Activated CD4-positive, alpha-beta T cell treated with anti-CD3 and anti-CD28 coated beads, Interleukin-2, amount 10 ng/mL, durations not matched to agents 7 days and 5 days (primary cell): ENCODE measurements at regions not wholly inside any gene's neighbourhood (a gene's known extent, or its start where the extent isn't known, plus 50 kb on each side); places are given as distances from the start of the nearest gene placed in this dataset.

Source experiments
- CTCF ChIA-PET: fragments of 350-600 bp; sonication (Branson Sonifier 250); formaldehyde crosslinking; loops from one replicate; lab custom pipeline; 2021; ENCODE audit warnings: antibody characterized with exemption; lab: Charles Lee
- POLR2A ChIA-PET: fragments of 350-600 bp; sonication (Branson Sonifier 250); formaldehyde crosslinking; loops from one replicate; lab custom pipeline; 2021; ENCODE audit warnings: antibody characterized with exemption; lab: Charles Lee
- DNase-seq: peaks from one replicate; pipeline ENCODE4 v3.0.0-alpha.2; 2020
- H3K27ac Mint-ChIP-seq: one replicate; pipeline ENCODE4 v1.8.0; 2021; ENCODE audit warnings: mild to moderate bottlenecking, moderate library complexity, mixed read lengths
- H3K27me3 Mint-ChIP-seq: one replicate; pipeline ENCODE4 v1.8.0; 2021; ENCODE audit warnings: mixed read lengths
- H3K36me3 Mint-ChIP-seq: one replicate; pipeline ENCODE4 v1.8.0; 2021; ENCODE audit warnings: low read depth, mixed read lengths
- H3K4me1 Mint-ChIP-seq: one replicate; pipeline ENCODE4 v1.8.0; 2021; ENCODE audit warnings: mixed read lengths
- H3K4me3 Mint-ChIP-seq: one replicate; pipeline ENCODE4 v1.8.0; 2021; ENCODE audit warnings: mild to moderate bottlenecking, moderate library complexity, mixed read lengths
- H3K9me3 Mint-ChIP-seq: one replicate; pipeline ENCODE4 v1.8.0; 2021; ENCODE audit warnings: mixed read lengths

DNA sequence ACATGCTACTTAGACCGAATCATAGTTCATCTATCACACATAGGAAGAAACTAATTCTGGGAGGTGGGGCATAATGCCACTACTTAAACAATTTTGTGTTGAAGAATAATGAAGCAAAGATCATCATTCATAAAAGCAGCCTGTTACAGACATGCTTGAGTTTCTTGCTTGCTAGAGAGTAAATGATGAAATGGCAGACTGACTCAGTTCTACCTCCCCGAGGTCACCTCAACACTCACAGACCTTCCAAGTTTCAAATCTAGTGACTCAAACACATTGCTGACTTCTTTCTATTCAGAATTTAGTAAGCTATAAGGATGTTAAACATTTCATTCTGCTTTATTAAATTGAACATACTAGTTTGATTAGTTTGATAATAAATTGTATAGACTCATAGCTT lies 636.5 kb upstream of the FRG1 start:
- POLR2A ChIA-PET = no interaction called here
- no peak for DNase-seq
- no peaks in the 10 kb centered on the region for H3K4me1 Mint-ChIP-seq
- no peaks in the 10 kb centered on the region for H3K36me3 Mint-ChIP-seq
- no peaks in the 10 kb centered on the region for H3K9me3 Mint-ChIP-seq
- no peak overlapping the region for H3K27ac Mint-ChIP-seq
- no peaks in the 10 kb centered on the region for H3K27me3 Mint-ChIP-seq
- CTCF ChIA-PET = no interaction called here
- H3K4me3 Mint-ChIP-seq = no peak overlapping the region

DNA sequence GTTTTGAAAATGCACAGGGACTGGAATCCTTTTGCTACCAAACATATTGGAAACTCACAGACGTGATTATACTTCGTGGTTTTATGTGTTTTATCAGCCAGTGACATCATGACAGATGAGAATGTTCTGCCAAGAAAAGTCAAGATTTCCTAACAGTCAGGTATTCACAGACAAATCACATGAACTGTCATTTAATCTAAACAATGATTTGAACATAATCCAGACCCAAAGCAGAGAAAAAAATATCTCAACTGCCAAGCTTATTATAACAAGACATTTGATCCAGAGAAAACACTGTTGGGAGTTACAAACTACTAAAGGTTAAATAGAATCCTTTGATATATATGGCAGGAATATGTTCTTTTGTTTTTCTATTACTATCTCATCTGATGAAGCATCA lies 635.9 kb upstream of the FRG1 start:
- Mint-ChIP-seq H3K4me3 (no peak overlapping the region), H3K27ac (no peak overlapping the region), H3K9me3 (no peaks in the 10 kb centered on the region), H3K27me3 (no peaks in the 10 kb centered on the region), H3K36me3 (no peaks in the 10 kb centered on the region), H3K4me1 (no peaks in the 10 kb centered on the region)
- ChIA-PET POLR2A (no interaction called here), CTCF (no interaction called here)
- DNase-seq = no peak

DNA sequence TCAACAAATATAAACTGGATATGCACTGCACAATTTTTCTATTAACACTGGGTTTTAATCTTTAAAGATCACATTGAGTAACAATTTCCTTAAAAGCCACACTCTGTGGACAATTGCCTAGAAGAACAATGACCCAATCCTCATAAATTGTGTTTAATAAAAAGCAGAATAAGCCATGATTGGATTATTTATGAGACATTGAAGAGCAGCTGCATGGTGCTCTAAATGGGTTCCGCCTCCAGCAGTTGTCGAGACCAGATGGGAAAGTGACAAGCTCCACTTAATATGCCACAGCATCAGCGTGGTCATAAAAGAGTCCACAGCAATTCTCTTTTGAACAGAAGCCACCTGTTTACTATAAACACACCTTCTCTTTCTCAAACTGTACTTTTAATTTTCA lies 635.2 kb upstream of the FRG1 start:
- Mint-ChIP-seq H3K4me1 (no peaks in the 10 kb centered on the region), H3K27ac (no peak overlapping the region), H3K36me3 (no peaks in the 10 kb centered on the region), H3K9me3 (no peaks in the 10 kb centered on the region), H3K4me3 (no peak overlapping the region), H3K27me3 (no peaks in the 10 kb centered on the region)
- POLR2A ChIA-PET = no interaction called here
- DNase-seq = no peak
- CTCF ChIA-PET = no interaction called here

DNA sequence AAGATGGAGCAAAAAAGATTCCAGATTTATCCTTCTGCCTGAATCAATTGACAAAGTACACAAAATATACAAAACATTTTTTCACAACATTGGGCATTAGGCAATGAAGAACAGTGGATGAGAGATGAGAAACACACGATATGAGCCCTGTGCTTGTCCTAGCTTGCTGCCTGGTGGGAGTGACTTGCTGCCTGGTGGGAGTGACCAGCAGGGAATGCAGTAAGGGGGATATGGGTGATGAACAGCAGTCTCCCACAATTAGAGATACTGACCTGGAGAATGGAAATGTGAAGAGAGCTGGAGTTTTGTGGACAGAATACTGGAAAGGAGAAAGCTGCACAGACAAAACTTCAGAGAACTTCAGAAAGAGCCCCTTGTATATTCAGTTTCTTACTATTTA lies 629.4 kb upstream of the FRG1 start:
- Mint-ChIP-seq H3K4me3 (no peak overlapping the region), H3K27me3 (no peaks in the 10 kb centered on the region), H3K4me1 (no peaks in the 10 kb centered on the region), H3K27ac (no peak overlapping the region), H3K9me3 (peaks cover 4% of the 10 kb centered on the region), H3K36me3 (no peaks in the 10 kb centered on the region)
- POLR2A ChIA-PET = no interaction called here
- CTCF ChIA-PET = interaction anchor here (0.5 kb wide), 1 partner anchor 70 kb away, joined by 3 read pairs; no protein-coding TSS in a partner anchor
- no peak for DNase-seq

DNA sequence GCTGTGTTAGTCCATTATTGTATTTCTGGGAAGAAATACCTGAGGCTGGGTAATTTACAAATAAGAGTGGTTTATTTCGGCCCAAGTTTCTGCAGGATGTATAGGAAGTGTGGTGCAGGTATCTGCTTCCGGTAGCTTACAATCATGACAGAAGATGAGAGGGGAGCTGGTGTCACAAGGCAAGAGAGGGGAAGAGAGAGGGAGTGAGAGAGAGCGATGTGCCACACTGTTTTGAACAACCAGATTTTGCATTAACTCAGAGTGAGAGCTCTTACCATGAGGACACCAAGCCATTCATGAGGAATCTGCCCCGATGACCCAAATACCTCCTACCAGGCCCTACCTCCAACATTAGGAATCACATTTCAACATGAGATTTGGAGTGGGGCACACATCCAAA lies 627.6 kb upstream of the FRG1 start:
- no peak overlapping the region for H3K27ac Mint-ChIP-seq
- ChIA-PET CTCF (no interaction called here), POLR2A (no interaction called here)
- DNase-seq = no peak
- no peaks in the 10 kb centered on the region for H3K4me1 Mint-ChIP-seq
- peaks cover 4% of the 10 kb centered on the region for H3K9me3 Mint-ChIP-seq
- no peak overlapping the region for H3K4me3 Mint-ChIP-seq
- no peaks in the 10 kb centered on the region for H3K27me3 Mint-ChIP-seq
- no peaks in the 10 kb centered on the region for H3K36me3 Mint-ChIP-seq

DNA sequence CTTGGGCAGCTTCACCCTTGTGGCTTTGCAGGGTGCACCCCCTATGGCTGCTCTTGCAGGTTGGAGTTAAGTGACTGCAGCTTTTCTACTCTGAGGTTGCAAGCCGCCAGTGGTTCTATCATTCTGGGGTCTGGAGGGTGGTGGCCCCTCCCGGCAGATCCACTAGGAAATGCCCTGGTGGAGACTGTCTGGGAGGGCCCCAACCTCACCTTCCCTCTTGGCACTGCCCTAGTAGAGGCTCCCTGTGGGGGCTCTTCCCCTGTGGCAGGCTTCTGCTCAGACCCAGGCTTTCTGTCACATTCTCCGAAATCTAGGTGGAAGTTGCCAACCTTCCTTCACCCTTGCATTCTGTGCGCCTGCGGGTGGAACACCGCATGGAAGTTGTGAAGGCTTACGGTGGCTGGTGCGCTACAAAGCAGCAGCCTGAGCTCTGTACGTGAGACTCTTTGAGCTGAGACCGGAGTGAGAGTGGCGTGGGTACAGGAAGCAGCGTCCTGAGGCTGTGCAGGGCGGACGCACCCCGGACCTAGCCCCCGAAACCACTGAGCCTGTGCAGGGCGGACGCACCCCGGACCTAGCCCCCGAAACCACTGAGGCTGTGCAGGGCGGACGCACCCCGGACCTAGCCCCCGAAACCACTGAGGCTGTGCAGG lies 626.7 kb upstream of the FRG1 start:
- ChIA-PET CTCF (no interaction called here), POLR2A (no interaction called here)
- Mint-ChIP-seq H3K27me3 (no peaks in the 10 kb centered on the region), H3K4me3 (no peak overlapping the region), H3K9me3 (peaks cover 4% of the 10 kb centered on the region), H3K27ac (no peak overlapping the region), H3K36me3 (no peaks in the 10 kb centered on the region), H3K4me1 (no peaks in the 10 kb centered on the region)
- DNase-seq = no peak

DNA sequence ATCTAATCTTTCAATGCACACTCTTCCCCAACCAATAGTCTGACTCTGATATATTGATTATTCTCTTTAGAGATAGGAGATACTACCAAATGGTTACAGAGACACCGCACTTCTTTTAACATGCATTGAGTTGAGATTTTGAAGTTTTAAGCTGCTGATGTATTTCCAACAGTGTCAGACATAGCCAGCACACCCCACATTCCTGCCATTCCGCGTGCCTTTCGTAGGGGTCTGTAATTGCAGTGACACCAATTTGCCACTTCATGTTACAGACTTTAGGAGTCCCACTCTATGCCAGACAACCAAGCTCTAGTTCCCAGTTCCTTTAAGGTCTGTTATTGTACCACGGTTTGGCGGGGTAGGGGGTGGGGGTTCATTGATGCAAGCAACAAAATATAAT lies 618.2 kb upstream of the FRG1 start:
- Mint-ChIP-seq H3K36me3 (no peaks in the 10 kb centered on the region), H3K27ac (no peak overlapping the region), H3K4me3 (no peak overlapping the region), H3K4me1 (no peaks in the 10 kb centered on the region), H3K27me3 (no peaks in the 10 kb centered on the region), H3K9me3 (no peaks in the 10 kb centered on the region)
- DNase-seq = no peak
- ChIA-PET CTCF (no interaction called here), POLR2A (no interaction called here)

DNA sequence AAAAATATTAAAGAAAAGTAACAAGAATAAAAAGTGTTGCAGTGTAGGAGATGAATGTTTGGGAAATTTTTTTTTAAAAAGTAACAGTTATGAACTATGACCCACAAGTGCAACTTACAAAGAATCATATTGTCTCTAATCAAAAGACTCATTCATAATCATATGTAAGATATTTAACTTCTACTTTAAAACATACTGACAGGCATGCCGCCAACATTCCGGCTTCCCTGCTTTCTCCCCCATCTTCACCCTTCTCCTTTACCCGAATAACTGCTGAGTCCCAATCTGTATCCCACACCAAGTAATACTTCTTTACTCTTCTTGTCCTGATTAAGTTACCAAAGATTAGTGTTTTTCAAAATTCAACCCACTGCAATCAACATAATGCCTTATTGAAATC lies 598.8 kb upstream of the FRG1 start:
- no peaks in the 10 kb centered on the region for H3K4me1 Mint-ChIP-seq
- no peaks in the 10 kb centered on the region for H3K27me3 Mint-ChIP-seq
- no peak overlapping the region for H3K4me3 Mint-ChIP-seq
- H3K36me3 Mint-ChIP-seq = no peaks in the 10 kb centered on the region
- DNase-seq = no peak
- no peak overlapping the region for H3K27ac Mint-ChIP-seq
- POLR2A ChIA-PET = no interaction called here
- H3K9me3 Mint-ChIP-seq = peaks cover 13% of the 10 kb centered on the region
- CTCF ChIA-PET = no interaction called here

DNA sequence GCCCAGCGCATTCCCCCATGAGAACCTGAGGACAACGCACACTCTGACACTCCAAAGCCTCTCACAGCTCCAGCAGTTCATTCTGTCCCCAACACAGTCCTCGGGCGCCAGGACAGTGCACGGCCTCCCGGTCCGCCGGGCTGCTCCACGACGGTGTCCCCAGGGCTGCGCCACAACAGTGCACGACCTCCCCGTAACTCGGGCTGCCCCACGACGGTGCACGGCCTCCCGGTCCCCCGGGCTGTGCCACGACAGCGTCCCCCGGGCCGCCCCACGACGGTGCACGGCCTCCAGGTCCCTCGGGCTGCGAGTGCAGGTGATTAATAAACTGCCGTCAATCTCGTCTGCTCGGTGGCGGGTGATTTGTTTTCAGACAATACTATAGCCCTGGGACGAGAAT lies 585.1 kb upstream of the FRG1 start:
- no peak overlapping the region for H3K27ac Mint-ChIP-seq
- ChIA-PET POLR2A (no interaction called here), CTCF (no interaction called here)
- no peaks in the 10 kb centered on the region for H3K9me3 Mint-ChIP-seq
- no peak for DNase-seq
- no peaks in the 10 kb centered on the region for H3K4me1 Mint-ChIP-seq
- H3K36me3 Mint-ChIP-seq = no peaks in the 10 kb centered on the region
- no peaks in the 10 kb centered on the region for H3K27me3 Mint-ChIP-seq
- H3K4me3 Mint-ChIP-seq = no peak overlapping the region

DNA sequence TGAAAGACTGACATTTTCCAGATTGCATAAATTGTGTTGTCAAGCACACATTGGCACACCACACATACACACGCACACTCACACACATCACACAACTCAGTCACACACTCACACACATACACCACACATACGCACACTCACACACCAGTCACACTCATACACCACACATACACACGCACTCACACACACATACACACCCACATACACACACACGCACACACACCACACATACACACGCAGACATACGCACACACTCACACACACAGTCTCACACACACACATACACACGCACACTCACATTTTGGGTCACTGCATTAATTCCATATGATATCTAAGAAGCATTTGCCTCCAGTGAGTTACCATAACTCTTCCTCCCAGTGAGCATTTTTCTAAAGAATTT lies 578.3 kb upstream of the FRG1 start:
- no peak overlapping the region for H3K27ac Mint-ChIP-seq
- no peaks in the 10 kb centered on the region for H3K36me3 Mint-ChIP-seq
- no peak for DNase-seq
- H3K9me3 Mint-ChIP-seq = peaks cover 8% of the 10 kb centered on the region
- no peak overlapping the region for H3K4me3 Mint-ChIP-seq
- ChIA-PET POLR2A (no interaction called here), CTCF (no interaction called here)
- H3K27me3 Mint-ChIP-seq = no peaks in the 10 kb centered on the region
- H3K4me1 Mint-ChIP-seq = no peaks in the 10 kb centered on the region

DNA sequence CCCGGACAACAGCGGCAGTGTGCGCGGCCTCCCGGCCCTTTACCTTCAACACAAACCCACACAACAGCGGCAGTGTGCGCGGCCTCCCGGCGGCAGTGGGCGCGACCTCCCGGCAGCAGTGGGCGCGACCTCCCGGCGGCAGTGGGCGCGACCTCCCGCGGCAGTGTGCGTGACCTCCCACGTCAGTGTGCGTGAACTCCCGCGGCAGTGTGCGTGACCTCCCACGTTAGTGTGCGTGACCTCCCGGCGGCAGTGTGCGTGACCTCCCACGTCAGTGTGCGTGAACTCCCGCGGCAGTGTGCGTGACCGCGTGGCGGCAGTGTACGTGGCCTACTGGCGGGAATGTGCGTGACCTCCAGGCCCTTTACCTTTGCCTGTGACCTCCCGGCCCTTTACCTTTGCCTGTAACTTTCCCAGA lies 576.6 kb upstream of the FRG1 start:
- no peaks in the 10 kb centered on the region for H3K36me3 Mint-ChIP-seq
- H3K9me3 Mint-ChIP-seq = peaks cover 9% of the 10 kb centered on the region
- ChIA-PET CTCF (no interaction called here), POLR2A (no interaction called here)
- DNase-seq = no peak
- no peaks in the 10 kb centered on the region for H3K27me3 Mint-ChIP-seq
- no peak overlapping the region for H3K27ac Mint-ChIP-seq
- no peaks in the 10 kb centered on the region for H3K4me1 Mint-ChIP-seq
- H3K4me3 Mint-ChIP-seq = no peak overlapping the region

DNA sequence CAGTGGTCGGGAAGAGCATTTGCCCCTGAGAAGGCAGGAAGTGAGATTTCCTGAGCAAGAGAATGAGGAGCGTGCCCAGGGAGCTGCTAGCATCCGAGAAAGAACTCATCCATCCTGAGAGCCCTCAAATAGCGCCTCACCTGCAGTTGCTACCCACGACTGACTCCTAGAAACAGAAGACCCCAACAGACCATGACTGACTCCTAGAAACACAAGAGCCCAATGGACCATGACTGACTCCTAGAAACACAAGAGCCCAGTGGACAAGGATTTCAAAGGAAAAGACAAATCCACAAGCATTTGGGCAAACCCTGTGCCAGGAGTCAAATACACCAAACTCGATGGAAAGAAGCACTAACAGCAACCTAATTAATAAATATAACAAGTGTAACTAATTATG lies 575.2 kb upstream of the FRG1 start:
- H3K27ac Mint-ChIP-seq = no peak overlapping the region
- ChIA-PET CTCF (no interaction called here), POLR2A (no interaction called here)
- no peaks in the 10 kb centered on the region for H3K36me3 Mint-ChIP-seq
- H3K4me1 Mint-ChIP-seq = no peaks in the 10 kb centered on the region
- H3K27me3 Mint-ChIP-seq = no peaks in the 10 kb centered on the region
- DNase-seq = no peak
- no peak overlapping the region for H3K4me3 Mint-ChIP-seq
- H3K9me3 Mint-ChIP-seq = peaks cover 10% of the 10 kb centered on the region

DNA sequence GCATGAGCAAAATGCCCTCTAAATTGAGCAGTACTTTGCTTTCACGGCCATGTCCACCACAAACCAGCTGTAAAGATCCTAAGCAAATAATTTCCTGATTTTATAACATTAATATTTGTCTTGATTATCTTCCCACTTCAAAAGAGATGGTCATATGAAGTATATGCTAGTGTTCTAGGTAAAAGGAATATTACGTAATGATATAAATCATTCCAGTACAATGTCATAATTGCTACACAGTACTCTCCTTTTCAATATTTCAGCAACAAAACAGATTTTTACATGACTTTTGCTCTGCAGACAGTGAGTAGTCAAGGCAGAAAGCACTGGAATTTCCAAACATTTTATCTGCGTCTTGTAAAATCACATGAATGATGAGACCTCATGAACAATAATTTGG lies 572.8 kb upstream of the FRG1 start:
- Mint-ChIP-seq H3K9me3 (peaks cover 10% of the 10 kb centered on the region), H3K27ac (no peak overlapping the region), H3K36me3 (no peaks in the 10 kb centered on the region), H3K27me3 (no peaks in the 10 kb centered on the region), H3K4me3 (no peak overlapping the region), H3K4me1 (no peaks in the 10 kb centered on the region)
- DNase-seq = no peak
- POLR2A ChIA-PET = no interaction called here
- CTCF ChIA-PET = no interaction called here

DNA sequence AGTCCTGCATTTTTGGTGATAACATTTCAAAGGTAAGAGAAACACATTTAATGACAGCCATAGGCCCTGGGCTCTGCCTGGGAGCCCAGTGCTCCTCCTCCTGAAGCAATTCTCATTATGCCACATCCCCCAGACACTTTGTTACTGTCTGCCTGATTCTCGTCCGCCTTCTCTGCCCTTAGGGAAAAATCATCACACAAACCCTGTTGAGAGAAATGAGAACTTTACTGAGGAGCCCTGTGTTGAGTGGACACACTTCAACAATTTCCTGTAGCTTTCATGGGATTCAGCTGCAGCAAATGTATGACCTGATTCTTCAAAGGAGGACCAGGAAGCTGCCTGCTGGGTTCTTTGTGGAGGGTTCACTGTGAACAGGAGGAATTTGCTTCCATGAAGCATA lies 566.5 kb upstream of the FRG1 start:
- no peaks in the 10 kb centered on the region for H3K36me3 Mint-ChIP-seq
- DNase-seq = no peak
- ChIA-PET CTCF (no interaction called here), POLR2A (no interaction called here)
- no peaks in the 10 kb centered on the region for H3K27me3 Mint-ChIP-seq
- H3K4me1 Mint-ChIP-seq = no peaks in the 10 kb centered on the region
- no peak overlapping the region for H3K27ac Mint-ChIP-seq
- H3K9me3 Mint-ChIP-seq = peaks cover 10% of the 10 kb centered on the region
- H3K4me3 Mint-ChIP-seq = no peak overlapping the region
